ENCODE measurements at regions not wholly inside any gene's neighbourhood (a gene's known extent, or its start where the extent isn't known, plus 50 kb on each side); places are given as distances from the start of the nearest gene placed in this dataset.

DNA sequence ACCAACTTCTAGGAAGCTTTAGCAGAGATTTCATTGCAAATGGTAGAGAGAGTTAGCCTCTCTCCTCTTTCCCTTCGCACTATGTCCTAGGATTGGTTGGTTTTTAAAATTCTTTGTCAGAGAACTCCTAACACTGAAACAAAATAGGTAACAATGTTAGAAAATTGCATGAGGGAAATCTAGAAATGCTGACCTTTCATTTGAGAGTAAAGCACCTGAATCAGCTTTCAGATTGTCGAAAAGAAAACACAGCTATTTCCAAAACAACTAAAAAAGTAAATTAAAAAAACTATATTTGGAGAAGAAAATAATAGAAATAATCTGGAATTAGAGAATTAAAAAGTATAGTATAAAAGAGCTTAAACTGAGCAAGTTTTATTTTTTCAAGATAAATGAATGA lies 108.1 kb upstream of the GK2 start:
- TF ChIP-seq, protein P1, sequence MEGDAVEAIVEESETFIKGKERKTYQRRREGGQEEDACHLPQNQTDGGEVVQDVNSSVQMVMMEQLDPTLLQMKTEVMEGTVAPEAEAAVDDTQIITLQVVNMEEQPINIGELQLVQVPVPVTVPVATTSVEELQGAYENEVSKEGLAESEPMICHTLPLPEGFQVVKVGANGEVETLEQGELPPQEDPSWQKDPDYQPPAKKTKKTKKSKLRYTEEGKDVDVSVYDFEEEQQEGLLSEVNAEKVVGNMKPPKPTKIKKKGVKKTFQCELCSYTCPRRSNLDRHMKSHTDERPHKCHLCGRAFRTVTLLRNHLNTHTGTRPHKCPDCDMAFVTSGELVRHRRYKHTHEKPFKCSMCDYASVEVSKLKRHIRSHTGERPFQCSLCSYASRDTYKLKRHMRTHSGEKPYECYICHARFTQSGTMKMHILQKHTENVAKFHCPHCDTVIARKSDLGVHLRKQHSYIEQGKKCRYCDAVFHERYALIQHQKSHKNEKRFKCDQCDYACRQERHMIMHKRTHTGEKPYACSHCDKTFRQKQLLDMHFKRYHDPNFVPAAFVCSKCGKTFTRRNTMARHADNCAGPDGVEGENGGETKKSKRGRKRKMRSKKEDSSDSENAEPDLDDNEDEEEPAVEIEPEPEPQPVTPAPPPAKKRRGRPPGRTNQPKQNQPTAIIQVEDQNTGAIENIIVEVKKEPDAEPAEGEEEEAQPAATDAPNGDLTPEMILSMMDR (IDR thresholded peaks at IDR 0.05; ENCODE audit: low read depth, low read length, missing control alignments), result no peak
- in situ Hi-C loops (cut with HindIII; ENCODE audit: low sequenced_read_pairs), result no loop called here
- H3K4me3 ChIP-seq (ENCODE audit: low read depth, low read length), result no peak overlapping the region
- no peak for DNase-seq (ENCODE audit: low read depth)

DNA sequence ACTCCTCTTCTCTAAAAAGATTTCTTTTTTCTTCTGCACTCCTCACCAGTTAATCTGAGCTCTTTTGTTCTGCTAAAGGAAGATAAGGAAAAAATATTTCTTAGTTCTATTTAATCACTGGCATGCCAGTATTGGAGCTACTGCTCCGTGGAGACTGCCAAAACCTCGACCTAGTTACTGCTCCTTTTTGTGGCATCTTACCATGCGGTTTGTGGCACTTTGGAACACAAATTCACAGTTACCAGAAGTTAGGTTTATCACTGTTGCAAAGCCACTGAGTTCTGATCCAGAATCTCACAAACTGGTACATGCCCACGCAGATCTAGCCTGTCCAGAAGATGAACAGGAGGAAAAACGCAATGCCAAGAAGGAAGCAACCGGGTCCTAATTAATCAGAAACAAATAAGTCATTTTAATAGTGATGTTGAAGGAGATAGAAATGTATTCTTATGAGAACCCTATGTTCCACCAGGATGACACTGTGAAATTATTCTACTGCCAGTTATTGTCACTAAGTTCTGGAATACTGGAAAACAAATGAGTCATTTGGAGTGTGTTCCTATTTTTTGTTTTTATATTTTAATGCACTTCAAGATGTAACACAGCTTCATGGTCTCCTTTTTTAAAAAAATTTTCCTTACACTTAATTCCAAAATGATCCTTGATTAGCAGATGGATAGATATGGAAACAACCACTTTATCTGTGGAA lies 106.7 kb upstream of the GK2 start:
- H3K4me3 ChIP-seq (ENCODE audit: low read depth, low read length), result no peak overlapping the region
- TF ChIP-seq, protein P1 (IDR thresholded peaks at IDR 0.05; ENCODE audit: low read depth, low read length, missing control alignments), result no peak
- no peak for DNase-seq (ENCODE audit: low read depth)
- in situ Hi-C loops (cut with HindIII; ENCODE audit: low sequenced_read_pairs), result no loop called here

DNA sequence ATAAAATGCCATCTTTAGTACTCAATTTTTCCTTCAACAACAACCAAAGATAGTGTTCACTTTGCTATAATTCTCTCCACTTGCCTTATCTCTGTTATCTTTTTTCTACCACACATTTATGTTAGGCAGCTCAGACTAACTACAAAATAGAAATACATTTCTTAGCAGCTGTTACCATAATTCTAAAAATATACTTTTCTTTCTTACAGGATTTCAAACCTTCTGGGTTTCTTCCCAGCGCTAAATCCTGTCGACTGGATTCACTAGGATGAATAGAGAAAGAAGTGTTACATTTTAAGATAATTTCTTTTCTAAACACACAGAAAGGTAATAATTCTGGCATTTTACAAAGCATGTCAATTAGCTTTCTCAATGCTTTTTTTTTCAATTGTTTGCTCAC lies 105.5 kb upstream of the GK2 start:
- H3K4me3 ChIP-seq (ENCODE audit: low read depth, low read length), result no peak overlapping the region
- no peak for DNase-seq (ENCODE audit: low read depth)
- TF ChIP-seq, protein P1 (IDR thresholded peaks at IDR 0.05; ENCODE audit: low read depth, low read length, missing control alignments), result no peak
- in situ Hi-C loops (cut with HindIII; ENCODE audit: low sequenced_read_pairs), result no loop called here

DNA sequence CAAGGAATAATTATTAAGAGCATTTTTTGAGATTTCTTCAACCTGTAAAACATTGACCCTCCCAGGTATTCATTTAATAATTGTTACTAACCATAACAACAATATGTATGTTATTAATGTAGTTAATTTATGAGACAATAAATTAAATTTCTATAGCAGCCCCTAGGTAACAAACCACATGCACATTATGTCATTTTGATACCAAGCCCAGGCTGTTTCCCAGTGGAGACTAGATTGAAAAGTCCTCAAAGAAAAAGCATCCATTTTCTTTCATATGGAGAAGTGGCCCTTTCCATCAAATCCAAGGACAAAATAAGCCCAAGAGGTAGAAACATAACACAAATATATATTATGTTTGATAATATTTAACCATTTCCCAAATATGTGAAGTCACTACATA lies 104.3 kb upstream of the GK2 start:
- in situ Hi-C loops (cut with HindIII; ENCODE audit: low sequenced_read_pairs), result no loop called here
- DNase-seq (ENCODE audit: low read depth), result no peak
- no peak overlapping the region for H3K4me3 ChIP-seq (ENCODE audit: low read depth, low read length)
- TF ChIP-seq, protein P1 (IDR thresholded peaks at IDR 0.05; ENCODE audit: low read depth, low read length, missing control alignments), result no peak

DNA sequence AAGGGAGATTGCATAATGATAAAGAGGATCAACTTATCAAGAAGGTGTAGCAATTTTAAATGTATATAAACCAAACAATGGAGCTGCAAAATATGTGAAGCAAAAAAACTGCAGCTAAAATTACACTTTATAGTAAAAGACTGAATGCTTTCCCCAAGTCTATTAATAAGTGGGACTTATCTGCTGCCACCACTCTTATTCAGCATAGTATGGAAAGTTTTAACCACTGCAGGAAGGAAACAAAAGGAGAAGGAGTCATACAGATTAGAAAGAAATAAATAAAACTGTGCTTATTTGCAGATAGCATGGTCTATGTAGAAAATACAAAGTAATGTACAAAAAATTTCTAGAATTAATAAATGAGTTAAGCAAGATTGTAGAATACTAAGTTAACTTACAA lies 94.1 kb upstream of the GK2 start:
- in situ Hi-C loops (cut with HindIII; ENCODE audit: low sequenced_read_pairs), result no loop called here
- DNase-seq (ENCODE audit: low read depth), result no peak
- TF ChIP-seq, protein P1 (IDR thresholded peaks at IDR 0.05; ENCODE audit: low read depth, low read length, missing control alignments), result no peak
- no peak overlapping the region for H3K4me3 ChIP-seq (ENCODE audit: low read depth, low read length)

DNA sequence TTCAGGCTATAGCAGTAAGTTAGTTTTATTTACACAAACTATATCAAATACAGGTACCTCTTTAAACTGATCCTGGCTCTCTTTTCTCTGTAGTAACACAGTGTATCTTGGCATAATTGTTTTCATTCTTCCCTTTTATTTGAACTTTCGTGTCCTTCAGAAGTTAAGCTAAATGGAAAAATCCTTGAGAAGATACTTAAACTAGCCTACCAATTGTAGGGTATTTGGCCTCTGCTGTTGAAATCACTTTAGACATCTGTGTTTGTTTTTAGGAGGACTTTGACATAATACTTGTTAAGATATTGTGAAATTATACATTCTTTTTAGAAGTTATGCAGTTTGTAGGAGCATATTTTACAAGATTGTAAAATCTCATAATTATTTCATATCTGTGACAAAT lies 90.3 kb upstream of the GK2 start:
- DNase-seq (ENCODE audit: low read depth), result no peak
- H3K4me3 ChIP-seq (ENCODE audit: low read depth, low read length), result no peak overlapping the region
- TF ChIP-seq, protein P1 (IDR thresholded peaks at IDR 0.05; ENCODE audit: low read depth, low read length, missing control alignments), result no peak
- in situ Hi-C loops (cut with HindIII; ENCODE audit: low sequenced_read_pairs), result no loop called here

Measured in astrocyte of the cerebellum (primary cell).